ENCODE measurements at regions not wholly inside any gene's neighbourhood (a gene's known extent, or its start where the extent isn't known, plus 50 kb on each side); places are given as distances from the start of the nearest gene placed in this dataset.

DNA sequence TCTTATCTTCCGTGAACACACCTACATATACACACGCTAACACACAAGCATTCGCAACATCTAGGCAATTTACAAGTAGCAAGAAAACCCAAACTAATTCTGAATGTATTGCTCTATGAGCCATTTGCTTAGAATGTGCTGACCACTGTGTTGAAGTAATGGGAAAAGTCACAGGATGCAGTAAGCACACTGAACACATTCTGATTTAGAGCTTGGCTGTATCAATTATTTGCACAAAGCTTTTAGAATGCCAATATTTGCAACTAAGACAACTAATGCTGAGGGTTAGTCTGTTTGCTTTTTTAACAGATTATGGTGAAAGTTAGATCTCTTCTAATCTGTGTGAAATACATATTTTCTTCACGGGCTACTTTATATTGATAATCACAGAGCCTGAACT is 179.8 kb upstream of the ELAC2 start:
- no peak for DNase-seq
- no peak overlapping the region for H3K27ac ChIP-seq (ENCODE audit: insufficient read length, low read depth, low read length)
- H2BK20ac ChIP-seq (ENCODE audit: low read depth, low read length, poor library complexity, severe bottlenecking) = no peak overlapping the region
- no peak overlapping the region for H2AFZ ChIP-seq (ENCODE audit: low read length)
- H3K79me1 ChIP-seq (ENCODE audit: insufficient read depth, low read depth, low read length, poor library complexity, severe bottlenecking) = no peaks in the 10 kb centered on the region
- no peak overlapping the region for H3K4ac ChIP-seq (ENCODE audit: low read depth, low read length)
- no peak overlapping the region for H4K91ac ChIP-seq (ENCODE audit: insufficient read length, low read depth, low read length)
- H4K8ac ChIP-seq (replicated peaks; ENCODE audit: insufficient read length, low read depth, low read length) = no peak overlapping the region
- H3K18ac ChIP-seq (ENCODE audit: insufficient read length, low read depth, low read length) = no peak overlapping the region
- Mint-ChIP-seq H3K27me3 (ENCODE audit: low read depth) (peaks cover 2% of the 10 kb centered on the region), H3K9me3 (peaks cover 3 to 7% of the 10 kb centered on the region in 2 experiments), H3K4me3 (no peak overlapping the region), H3K36me3 (ENCODE audit: insufficient read depth in 1 of 3, low read depth in 3 of 3) (peaks cover 1 to 8% (median 2%) of the 10 kb centered on the region in 3 experiments; a peak in 5 of 7 replicates), H3K4me1 (no peaks in the 10 kb centered on the region), H3K27ac (no peak overlapping the region)
- no peak overlapping the region for H3K14ac ChIP-seq (ENCODE audit: insufficient read depth, low read length)
- TF ChIP-seq, protein P1, sequence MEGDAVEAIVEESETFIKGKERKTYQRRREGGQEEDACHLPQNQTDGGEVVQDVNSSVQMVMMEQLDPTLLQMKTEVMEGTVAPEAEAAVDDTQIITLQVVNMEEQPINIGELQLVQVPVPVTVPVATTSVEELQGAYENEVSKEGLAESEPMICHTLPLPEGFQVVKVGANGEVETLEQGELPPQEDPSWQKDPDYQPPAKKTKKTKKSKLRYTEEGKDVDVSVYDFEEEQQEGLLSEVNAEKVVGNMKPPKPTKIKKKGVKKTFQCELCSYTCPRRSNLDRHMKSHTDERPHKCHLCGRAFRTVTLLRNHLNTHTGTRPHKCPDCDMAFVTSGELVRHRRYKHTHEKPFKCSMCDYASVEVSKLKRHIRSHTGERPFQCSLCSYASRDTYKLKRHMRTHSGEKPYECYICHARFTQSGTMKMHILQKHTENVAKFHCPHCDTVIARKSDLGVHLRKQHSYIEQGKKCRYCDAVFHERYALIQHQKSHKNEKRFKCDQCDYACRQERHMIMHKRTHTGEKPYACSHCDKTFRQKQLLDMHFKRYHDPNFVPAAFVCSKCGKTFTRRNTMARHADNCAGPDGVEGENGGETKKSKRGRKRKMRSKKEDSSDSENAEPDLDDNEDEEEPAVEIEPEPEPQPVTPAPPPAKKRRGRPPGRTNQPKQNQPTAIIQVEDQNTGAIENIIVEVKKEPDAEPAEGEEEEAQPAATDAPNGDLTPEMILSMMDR (conservative IDR thresholded peaks at IDR 0.05) = no peak
- no peak overlapping the region for H2BK5ac ChIP-seq (ENCODE audit: insufficient read length, low read length)
- H3K23me2 ChIP-seq (ENCODE audit: insufficient read length, low read depth, low read length, poor library complexity, severe bottlenecking) = no peaks in the 10 kb centered on the region
- no peak overlapping the region for H4K5ac ChIP-seq (ENCODE audit: insufficient read length, low read depth, low read length)
- H3K9ac ChIP-seq (ENCODE audit: extremely low read depth, insufficient read length, low read length) = no peak overlapping the region
- H3K56ac ChIP-seq (ENCODE audit: insufficient read length, low read depth, low read length) = no peak overlapping the region
- H2BK12ac ChIP-seq (ENCODE audit: insufficient read length, low read depth, low read length) = no peak overlapping the region
- peaks cover under 1% of the 10 kb centered on the region for H3K9me3 ChIP-seq (ENCODE audit: control insufficient read depth, low read depth, low read length)
- no peak overlapping the region for H2BK120ac ChIP-seq (ENCODE audit: low read depth, low read length, poor library complexity, severe bottlenecking)
- H2BK15ac ChIP-seq (ENCODE audit: low read depth, low read length) = no peak overlapping the region
- no peaks in the 10 kb centered on the region for H4K20me1 ChIP-seq (ENCODE audit: control insufficient read depth, insufficient read depth, insufficient read length)
- no peak overlapping the region for H3T11ph ChIP-seq (ENCODE audit: low read length)
- H2AK5ac ChIP-seq (ENCODE audit: insufficient read length, low read length) = no peak overlapping the region
- no peaks in the 10 kb centered on the region for H3K79me2 ChIP-seq (ENCODE audit: insufficient read depth, low read length)
- 100% methylated on average over 2 of the region's 4 CpGs for WGBS (ENCODE audit: extremely low coverage, insufficient read length, low lambda C conversion rate)
- H3K4me2 ChIP-seq (ENCODE audit: insufficient read depth, insufficient read length, low read length) = no peak overlapping the region
- H3K4me1 ChIP-seq (ENCODE audit: insufficient read depth, low read length) = no peaks in the 10 kb centered on the region
- no peak overlapping the region for H3K23ac ChIP-seq (ENCODE audit: insufficient read length, low read depth, low read length)
- no peaks in the 10 kb centered on the region for H3K27me3 ChIP-seq (ENCODE audit: insufficient read depth, low read length)

Measured in H9 (cell line).